A673 (cell line): ENCODE measurements at regions not wholly inside any gene's neighbourhood (a gene's known extent, or its start where the extent isn't known, plus 50 kb on each side); places are given as distances from the start of the nearest gene placed in this dataset.

ENCODE experiments used
- BruUV-seq: library from RNA; stranded (reverse); fragments of 400-500 nt; replicated peaks from 2 replicates; lab custom pipeline; 2021; lab: Mats Ljungman, UMichigan
- CTCF ChIA-PET: fragments of 300-600 bp; sonication (Branson Sonifier 250); formaldehyde crosslinking; loops from one replicate; lab custom pipeline; 2022; ENCODE audit warnings: antibody characterized with exemption; lab: Charles Lee
- POLR2A ChIA-PET: fragments of 300-600 bp; sonication (Branson Sonifier 250); formaldehyde crosslinking; loops from one replicate; lab custom pipeline; 2022; ENCODE audit warnings: antibody characterized with exemption; ENCODE audit not compliant: low non-redundant PET; lab: Charles Lee
- DNase-seq: peaks from one replicate; pipeline ENCODE4 v3.0.0-alpha.2; 2015; ENCODE audit warnings: low spot score
- H3K27ac ChIP-seq: fragments of 200-600 bp; sonication (generic); 2 replicates; pipeline ENCODE4 v1.5.1; 2016; ENCODE audit warnings: mixed run types, low read depth, mild to moderate bottlenecking, mixed read lengths, antibody characterized with exemption, low read length; ENCODE audit not compliant: poor library complexity, severe bottlenecking
- H3K27me3 ChIP-seq: fragments of 200-600 bp; sonication (generic); replicated peaks from 2 replicates; pipeline ENCODE4 v1.6.1; 2017; ENCODE audit warnings: mixed run types, low read depth, mild to moderate bottlenecking, mixed read lengths, antibody characterized with exemption, low read length; ENCODE audit not compliant: insufficient read depth, poor library complexity
- H3K36me3 ChIP-seq: fragments of 200-600 bp; sonication (generic); 2 replicates; pipeline ENCODE4 v1.6.1; 2016; ENCODE audit warnings: mixed run types, mild to moderate bottlenecking, mixed read lengths, antibody characterized with exemption, low read length; ENCODE audit not compliant: insufficient read depth, poor library complexity, severe bottlenecking
- H3K4me1 ChIP-seq: fragments of 200-600 bp; sonication (generic); 2 replicates; pipeline ENCODE4 v1.6.1; 2017; ENCODE audit warnings: mixed run types, mild to moderate bottlenecking, mixed read lengths, antibody characterized with exemption, low read length; ENCODE audit not compliant: insufficient read depth, poor library complexity, severe bottlenecking
- H3K4me3 ChIP-seq: fragments of 200-600 bp; sonication (generic); 2 replicates; pipeline ENCODE4 v1.5.1; 2016; ENCODE audit warnings: low read depth, mixed run types, mild to moderate bottlenecking, mixed read lengths, low read length; ENCODE audit not compliant: poor library complexity, severe bottlenecking
- H3K9me3 ChIP-seq: fragments of 200-600 bp; sonication (generic); 2 replicates; pipeline ENCODE4 v1.6.1; 2016; ENCODE audit warnings: mixed run types, low read depth, mild to moderate bottlenecking, mixed read lengths, antibody characterized with exemption, low read length; ENCODE audit not compliant: poor library complexity, severe bottlenecking
- CTCF ChIP-seq: fragments of 300-800, 200-600 bp; sonication (generic); conservative IDR thresholded peaks from 2 replicates; pipeline ENCODE4 v1.5.1; 2017; ENCODE audit warnings: low read depth, mild to moderate bottlenecking, antibody characterized with exemption, low read length, moderate library complexity, mixed read lengths
- EZH2 ChIP-seq: fragments of 200-600 bp; sonication (generic); IDR thresholded peaks from 2 replicates; pipeline ENCODE4 v1.6.1; 2017; ENCODE audit warnings: borderline replicate concordance, low read depth, mild to moderate bottlenecking, mixed read lengths, antibody characterized with exemption, low read length; ENCODE audit not compliant: poor library complexity, severe bottlenecking
- intact Hi-C: fragments of 100-400 bp; cut with micrococcal nuclease; formaldehyde crosslinking; loops from one replicate; pipeline ENCODE4 v1.10.0; 2022; ENCODE audit not compliant: unreplicated experiment

- TF ChIP-seq CTCF (no peak), EZH2 (no peak)
- DNase-seq = no peak
- H3K4me3 ChIP-seq = no peak overlapping the region
- no peaks in the 10 kb centered on the region for H3K27me3 ChIP-seq
- ChIA-PET CTCF (interaction anchor here (0.6 kb wide), 1 partner anchor 8 kb away, joined by 4 read pairs; no protein-coding TSS in a partner anchor), POLR2A (no interaction called here)
- BruUV-seq = no TSS peak
- H3K36me3 ChIP-seq = no peaks in the 10 kb centered on the region
- no peaks in the 10 kb centered on the region for H3K4me1 ChIP-seq
- no peaks in the 10 kb centered on the region for H3K9me3 ChIP-seq
- H3K27ac ChIP-seq = no peak overlapping the region
- intact Hi-C loops = no loop called here
These were observed 923.8 kb upstream of the EEF2KMT start for GRCh38 chr16:6021276-6021943.

GRCh38 chr16:6020162-6020985, 922.8 kb upstream of the EEF2KMT start:
- ChIA-PET POLR2A (no interaction called here), CTCF (no interaction called here)
- H3K36me3 ChIP-seq = no peaks in the 10 kb centered on the region
- BruUV-seq = no TSS peak
- no peaks in the 10 kb centered on the region for H3K9me3 ChIP-seq
- DNase-seq = no peak
- no peak overlapping the region for H3K4me3 ChIP-seq
- no peak for TF ChIP-seq CTCF
- no peak for TF ChIP-seq EZH2
- no peaks in the 10 kb centered on the region for H3K4me1 ChIP-seq
- no peaks in the 10 kb centered on the region for H3K27me3 ChIP-seq
- no peak overlapping the region for H3K27ac ChIP-seq
- intact Hi-C loops = no loop called here

GRCh38 chr16:6019490-6019991, 921.9 kb upstream of the EEF2KMT start:
- no TSS peak for BruUV-seq
- ChIA-PET CTCF (no interaction called here), POLR2A (no interaction called here)
- no peak overlapping the region for H3K4me3 ChIP-seq
- no peaks in the 10 kb centered on the region for H3K27me3 ChIP-seq
- no peaks in the 10 kb centered on the region for H3K4me1 ChIP-seq
- no peaks in the 10 kb centered on the region for H3K36me3 ChIP-seq
- no peaks in the 10 kb centered on the region for H3K9me3 ChIP-seq
- TF ChIP-seq EZH2 (no peak), CTCF (no peak)
- H3K27ac ChIP-seq = no peak overlapping the region
- DNase-seq = no peak
- intact Hi-C loops = no loop called here
